Tibial nerve (tissue), 4 donors: ENCODE measurements at regions not wholly inside any gene's neighbourhood (a gene's known extent, or its start where the extent isn't known, plus 50 kb on each side); places are given as distances from the start of the nearest gene placed in this dataset.

Source experiments
- EP300 ChIP-seq, 2 donors: sonication (generic); formaldehyde crosslinking; IDR thresholded peaks; one replicate each; pipeline ENCODE4 v1.6.1; 2017; ENCODE audit warnings: antibody characterized with exemption in 2 of 2, mild to moderate bottlenecking in 1 of 2
- TF ChIP-seq, protein P1 (sequence below), 5 experiments: fragments of 200-600 bp in 3 of 5; fragments of 450-650 bp in 2 of 5; sonication (generic) in 3 of 5; IDR thresholded peaks; one replicate each; pipeline ENCODE4 v1.5.1; 2016 to 2019; ENCODE audit warnings: antibody characterized with exemption in 5 of 5, mild to moderate bottlenecking in 3 of 5, moderate library complexity in 2 of 5

DNA sequence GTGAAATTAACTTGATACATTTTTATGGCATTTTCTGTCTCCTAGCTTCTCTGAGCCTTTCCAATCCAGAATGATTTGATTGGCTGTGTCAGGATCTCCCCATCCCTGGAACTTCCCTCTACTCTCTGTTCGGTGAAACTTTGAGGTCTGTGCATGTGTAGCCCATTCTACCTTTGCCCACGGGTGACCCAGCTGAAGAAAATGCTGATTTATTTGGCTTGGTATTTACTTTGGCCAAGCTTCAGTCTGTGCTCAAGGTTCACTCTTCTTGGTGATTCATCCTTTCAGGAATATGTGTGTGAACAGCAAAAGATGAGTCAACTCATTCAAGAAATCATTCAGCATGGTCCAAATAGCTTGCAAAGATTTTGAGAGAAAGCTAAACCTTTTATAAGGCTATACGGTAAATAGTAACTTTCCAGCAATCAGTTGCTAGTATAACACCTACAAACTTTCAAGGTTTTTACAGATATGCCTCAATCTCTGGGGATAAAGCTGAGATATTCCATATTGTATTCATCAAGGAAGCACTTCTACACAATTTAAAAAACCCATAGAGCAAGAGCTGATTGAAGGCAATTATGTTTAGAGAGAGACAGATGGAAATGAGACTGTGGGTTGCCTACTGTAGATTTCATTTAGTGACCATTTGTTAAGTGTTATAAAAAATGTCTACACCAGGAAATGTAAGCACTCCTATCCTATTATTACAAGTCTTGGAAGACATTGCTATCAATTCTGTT is 233.9 kb upstream of the CXXC4 start:
- TF ChIP-seq, protein P1, sequence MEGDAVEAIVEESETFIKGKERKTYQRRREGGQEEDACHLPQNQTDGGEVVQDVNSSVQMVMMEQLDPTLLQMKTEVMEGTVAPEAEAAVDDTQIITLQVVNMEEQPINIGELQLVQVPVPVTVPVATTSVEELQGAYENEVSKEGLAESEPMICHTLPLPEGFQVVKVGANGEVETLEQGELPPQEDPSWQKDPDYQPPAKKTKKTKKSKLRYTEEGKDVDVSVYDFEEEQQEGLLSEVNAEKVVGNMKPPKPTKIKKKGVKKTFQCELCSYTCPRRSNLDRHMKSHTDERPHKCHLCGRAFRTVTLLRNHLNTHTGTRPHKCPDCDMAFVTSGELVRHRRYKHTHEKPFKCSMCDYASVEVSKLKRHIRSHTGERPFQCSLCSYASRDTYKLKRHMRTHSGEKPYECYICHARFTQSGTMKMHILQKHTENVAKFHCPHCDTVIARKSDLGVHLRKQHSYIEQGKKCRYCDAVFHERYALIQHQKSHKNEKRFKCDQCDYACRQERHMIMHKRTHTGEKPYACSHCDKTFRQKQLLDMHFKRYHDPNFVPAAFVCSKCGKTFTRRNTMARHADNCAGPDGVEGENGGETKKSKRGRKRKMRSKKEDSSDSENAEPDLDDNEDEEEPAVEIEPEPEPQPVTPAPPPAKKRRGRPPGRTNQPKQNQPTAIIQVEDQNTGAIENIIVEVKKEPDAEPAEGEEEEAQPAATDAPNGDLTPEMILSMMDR (IDR thresholded peaks at IDR 0.05), result no peak
- no peak for TF ChIP-seq EP300 (IDR thresholded peaks at IDR 0.05)
